Natural killer cell treated with Interleukin-12 subunit alpha and Interleukin-12 subunit beta and Interleukin-15 and Interleukin-18, amount 100 ng/mL, for 72 hours (primary cell): ENCODE measurements at regions not wholly inside any gene's neighbourhood (a gene's known extent, or its start where the extent isn't known, plus 50 kb on each side); places are given as distances from the start of the nearest gene placed in this dataset.
"Not testable (repeated sequence)": the region's sequence is repeated elsewhere in the genome, so short reads cannot be mapped to it uniquely, and the experiment has no call there.

ENCODE experiments used
- ATAC-seq, 2 donors: fragments of 150-1000 bp; cut with Tn5 transposase in 1 of 2; sonication (Bioruptor Pico), chemical (Tn5 transposase) in 1 of 2; 2 replicates each; pipeline ENCODE4 v1.10.0; 2021
- DNase-seq: peaks from one replicate; pipeline ENCODE4 v3.0.0; 2022; ENCODE audit warnings: low spot score
- H3K27ac Mint-ChIP-seq, 2 donors: 1 replicate in 1 of 2; 2 replicates in 1 of 2; pipeline ENCODE4 v1.8.0; 2022; ENCODE audit warnings: mixed read lengths in 2 of 2, mild to moderate bottlenecking in 1 of 2, moderate library complexity in 1 of 2
- H3K27me3 Mint-ChIP-seq, 2 donors: 1 replicate in 1 of 2; 2 replicates in 1 of 2; pipeline ENCODE4 v1.8.0; 2022; ENCODE audit warnings: mixed read lengths in 2 of 2
- H3K36me3 Mint-ChIP-seq: one replicate; pipeline ENCODE4 v1.8.0; 2022; ENCODE audit warnings: mixed read lengths
- H3K4me1 Mint-ChIP-seq, 2 donors: 1 replicate in 1 of 2; 2 replicates in 1 of 2; pipeline ENCODE4 v1.8.0; 2022; ENCODE audit warnings: low read depth in 2 of 2, mixed read lengths in 2 of 2, mild to moderate bottlenecking in 1 of 2
- H3K4me3 Mint-ChIP-seq: one replicate; pipeline ENCODE4 v1.8.0; 2022; ENCODE audit warnings: mixed read lengths
- H3K9me3 Mint-ChIP-seq: 2 replicates; pipeline ENCODE4 v1.8.0; 2022; ENCODE audit warnings: mixed read lengths

DNA sequence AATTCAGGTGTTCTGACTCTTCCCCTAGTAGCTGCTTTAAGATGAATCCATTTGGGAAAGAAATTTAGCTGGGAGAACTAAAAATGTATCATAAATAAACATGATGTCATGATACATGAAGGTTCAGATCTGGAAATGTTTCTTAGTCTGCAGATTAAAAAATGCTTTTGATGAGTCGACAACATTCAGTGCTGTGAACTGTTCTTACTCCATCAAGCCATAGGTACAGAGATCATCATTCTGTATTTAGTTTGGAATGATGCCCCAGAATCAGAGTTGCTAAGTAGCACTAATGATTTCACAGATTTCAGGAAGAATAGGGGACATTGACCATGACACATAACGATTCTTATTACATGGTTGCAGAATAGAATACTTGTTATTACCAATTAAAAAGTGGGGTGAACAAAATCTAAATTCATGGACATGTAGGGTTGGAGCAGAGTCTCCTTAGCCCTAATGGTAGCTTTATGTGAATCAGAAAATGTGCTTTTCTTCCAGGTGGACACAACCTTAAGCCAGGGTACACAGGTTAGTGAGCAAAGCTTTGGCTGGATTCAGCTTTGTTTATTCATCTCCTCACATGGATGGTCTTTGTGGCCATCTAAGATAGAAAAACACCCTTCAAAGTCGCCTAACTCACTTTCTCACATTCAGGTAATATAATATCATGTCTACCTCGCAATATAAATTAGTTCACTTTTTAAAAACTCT lies 205.4 kb upstream of the SEL1L start:
- Mint-ChIP-seq H3K27ac (no peak overlapping the region), H3K36me3 (no peaks in the 10 kb centered on the region), H3K9me3 (peaks cover 11% of the 10 kb centered on the region), H3K4me1 (no peaks in the 10 kb centered on the region), H3K27me3 (no peaks in the 10 kb centered on the region), H3K4me3 (no peak overlapping the region)
- DNase-seq (no peak), ATAC-seq (no peak)

DNA sequence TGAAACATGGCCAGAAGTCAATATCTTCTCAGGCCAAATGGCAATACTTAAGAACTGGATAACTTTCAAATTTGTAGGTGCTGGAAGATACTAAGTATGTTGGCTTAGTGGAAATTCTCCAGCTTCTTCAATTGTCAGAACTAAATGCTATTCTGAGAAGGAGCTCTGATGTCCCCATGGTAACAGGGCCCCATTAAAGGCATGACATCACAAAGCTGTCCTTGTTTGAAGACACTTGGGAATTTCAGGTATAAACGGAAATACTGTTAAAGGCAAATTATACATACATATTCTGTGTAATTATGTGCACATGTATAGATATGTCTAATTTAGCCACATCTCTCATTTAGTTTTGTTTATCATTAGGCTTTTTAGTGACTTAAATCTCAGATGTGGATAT lies 210.0 kb upstream of the SEL1L start:
- H3K9me3 Mint-ChIP-seq, result no peaks in the 10 kb centered on the region
- DNase-seq (no peak), ATAC-seq (no peak)
- no peaks in the 10 kb centered on the region for H3K27me3 Mint-ChIP-seq
- no peak overlapping the region for H3K4me3 Mint-ChIP-seq
- no peaks in the 10 kb centered on the region for H3K4me1 Mint-ChIP-seq
- H3K27ac Mint-ChIP-seq, result no peak overlapping the region
- H3K36me3 Mint-ChIP-seq, result no peaks in the 10 kb centered on the region

- H3K27me3 Mint-ChIP-seq, result no peaks in the 10 kb centered on the region
- no peaks in the 10 kb centered on the region for H3K4me1 Mint-ChIP-seq
- H3K4me3 Mint-ChIP-seq, result no peak overlapping the region
- H3K27ac Mint-ChIP-seq, result no peak overlapping the region
- DNase-seq (no peak), ATAC-seq (no peak)
- H3K36me3 Mint-ChIP-seq, result no peaks in the 10 kb centered on the region
- peaks cover 9% of the 10 kb centered on the region for H3K9me3 Mint-ChIP-seq
Observed at GRCh38 chr14:81751198-81751597, 217.5 kb upstream of the SEL1L start.

DNA sequence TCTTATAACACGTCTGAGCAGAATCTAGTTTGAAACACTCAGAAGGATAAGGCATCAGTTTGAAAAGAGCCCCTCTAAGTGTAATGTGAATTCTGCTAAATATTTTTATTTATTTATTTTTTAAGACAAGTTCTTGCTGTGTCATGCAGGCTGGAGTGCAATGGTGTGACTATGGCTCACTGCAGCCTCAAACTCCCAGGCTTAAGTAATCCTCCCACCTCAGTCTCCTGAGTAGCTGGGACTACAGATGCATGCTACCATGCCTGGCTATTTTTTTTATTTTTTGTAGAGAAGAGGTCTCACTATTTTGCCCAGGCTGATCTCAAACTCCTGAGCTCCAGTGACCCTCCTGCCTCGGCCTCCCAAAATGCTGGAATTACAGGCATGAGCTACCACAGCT lies 225.9 kb upstream of the SEL1L start:
- Mint-ChIP-seq H3K4me3 (no peak overlapping the region), H3K36me3 (no peaks in the 10 kb centered on the region), H3K4me1 (no peaks in the 10 kb centered on the region), H3K27me3 (no peaks in the 10 kb centered on the region), H3K27ac (no peak overlapping the region), H3K9me3 (peaks cover 4% of the 10 kb centered on the region)
- ATAC-seq, result no peak
- no peak for DNase-seq

GRCh38 chr14:81765651-81766275 lies 232.1 kb upstream of the SEL1L start:
- no peak overlapping the region for H3K4me3 Mint-ChIP-seq
- peaks cover 3% of the 10 kb centered on the region for H3K9me3 Mint-ChIP-seq
- DNase-seq (no peak), ATAC-seq (no peak)
- no peaks in the 10 kb centered on the region for H3K4me1 Mint-ChIP-seq
- H3K27me3 Mint-ChIP-seq, result no peaks in the 10 kb centered on the region
- no peaks in the 10 kb centered on the region for H3K36me3 Mint-ChIP-seq
- H3K27ac Mint-ChIP-seq, result no peak overlapping the region

- ATAC-seq, result no peak
- Mint-ChIP-seq H3K27ac (no peak overlapping the region), H3K36me3 (no peaks in the 10 kb centered on the region), H3K27me3 (no peaks in the 10 kb centered on the region), H3K9me3 (peaks cover 3% of the 10 kb centered on the region), H3K4me3 (no peak overlapping the region), H3K4me1 (no peaks in the 10 kb centered on the region)
- no peak for DNase-seq
Observed at GRCh38 chr14:81766321-81766915, 232.8 kb upstream of the SEL1L start.

DNA sequence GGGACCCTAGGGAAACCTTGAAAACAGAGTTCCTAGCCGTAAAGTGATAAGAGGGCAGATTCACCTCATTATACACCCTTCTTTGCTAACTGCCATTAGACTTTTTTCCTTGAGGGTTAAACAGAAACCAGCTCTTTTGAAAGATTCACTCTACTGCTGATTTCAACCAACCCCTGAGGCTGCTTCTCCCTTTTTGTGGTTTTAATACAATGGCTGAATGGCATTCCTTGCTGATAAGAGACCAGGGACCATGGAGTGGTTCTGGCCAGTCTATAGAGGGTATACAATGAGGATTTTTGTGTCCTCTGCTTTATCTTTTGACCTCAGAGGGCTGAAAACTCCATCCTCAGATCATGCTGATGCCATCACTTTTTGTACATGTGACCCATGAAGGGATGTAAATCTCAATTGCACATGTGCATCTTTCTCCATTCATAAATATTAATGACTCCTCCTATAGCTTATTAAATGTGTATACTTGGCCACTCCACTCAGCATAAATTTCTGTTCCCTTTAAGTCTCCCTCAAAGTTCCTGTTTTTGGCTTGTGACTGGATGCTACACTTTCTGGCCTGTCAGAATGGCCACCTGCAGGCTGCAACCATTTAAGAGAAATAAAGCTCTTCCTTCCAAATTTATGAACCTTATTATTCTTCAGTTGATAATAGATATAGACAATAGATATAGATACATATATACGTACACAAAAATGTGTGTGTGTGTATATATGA lies 233.8 kb upstream of the SEL1L start:
- DNase-seq (no peak), ATAC-seq (no peak)
- Mint-ChIP-seq H3K9me3 (peaks cover 3% of the 10 kb centered on the region), H3K4me3 (no peak overlapping the region), H3K27me3 (no peaks in the 10 kb centered on the region), H3K4me1 (no peaks in the 10 kb centered on the region), H3K36me3 (no peaks in the 10 kb centered on the region), H3K27ac (no peak overlapping the region)

DNA sequence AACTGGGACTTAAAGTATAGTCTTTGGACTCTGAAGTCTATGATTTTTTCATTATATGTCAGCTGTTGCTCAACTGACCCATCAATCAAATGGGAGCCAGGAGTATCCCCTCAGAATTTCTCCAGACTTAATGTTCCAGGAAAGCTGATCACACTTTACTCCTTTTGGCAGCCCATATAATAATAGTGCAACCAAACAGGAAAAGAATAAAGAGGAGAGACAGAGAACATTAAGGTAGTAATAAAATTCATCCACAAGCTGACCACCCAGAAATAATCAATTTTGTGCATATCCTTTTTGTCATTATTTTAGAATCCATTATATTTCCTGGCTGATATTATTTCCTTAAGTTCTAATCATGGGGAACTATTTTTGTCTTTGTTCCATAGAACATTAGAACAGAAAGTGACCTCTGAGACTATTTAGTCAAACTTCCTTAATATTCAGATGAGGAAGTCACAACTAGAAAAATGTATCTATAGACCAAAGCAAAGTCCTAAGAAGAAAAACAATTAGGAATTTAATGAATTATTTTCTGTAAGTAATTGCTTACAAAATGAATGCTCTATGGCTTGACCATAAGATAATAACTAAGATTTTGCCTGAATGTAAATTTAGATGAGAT lies 238.1 kb upstream of the SEL1L start:
- ATAC-seq, result no peak
- Mint-ChIP-seq H3K9me3 (peaks cover 3% of the 10 kb centered on the region), H3K4me1 (no peaks in the 10 kb centered on the region), H3K36me3 (no peaks in the 10 kb centered on the region), H3K27me3 (no peaks in the 10 kb centered on the region), H3K4me3 (no peak overlapping the region), H3K27ac (no peak overlapping the region)
- DNase-seq, result no peak

DNA sequence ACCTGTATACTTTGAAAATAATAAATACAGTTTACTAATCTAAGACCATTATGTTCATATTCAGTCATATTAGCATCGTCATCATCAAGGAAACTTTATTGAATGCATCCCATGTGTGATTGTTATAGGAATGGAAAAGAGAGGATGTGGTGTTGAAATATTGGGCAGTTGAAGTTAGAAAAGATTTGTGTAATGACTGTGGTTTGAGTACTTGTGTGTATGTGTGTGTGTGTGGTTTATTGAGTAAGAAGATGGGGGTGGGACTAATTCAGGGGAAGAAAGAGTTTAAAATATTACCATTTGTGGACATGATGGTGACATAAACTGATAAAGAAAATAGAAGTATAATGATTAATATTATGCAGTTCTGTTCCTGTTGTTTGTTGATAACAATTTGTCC lies 238.7 kb upstream of the SEL1L start:
- Mint-ChIP-seq H3K4me1 (no peaks in the 10 kb centered on the region), H3K9me3 (peaks cover 4% of the 10 kb centered on the region), H3K27me3 (no peaks in the 10 kb centered on the region), H3K36me3 (no peaks in the 10 kb centered on the region), H3K27ac (no peak overlapping the region), H3K4me3 (no peak overlapping the region)
- DNase-seq (no peak), ATAC-seq (no peak)

- ATAC-seq, result no peak
- H3K9me3 Mint-ChIP-seq, result peaks cover 12% of the 10 kb centered on the region
- no peak overlapping the region for H3K4me3 Mint-ChIP-seq
- no peak for DNase-seq
- no peak overlapping the region for H3K27ac Mint-ChIP-seq
- no peaks in the 10 kb centered on the region for H3K4me1 Mint-ChIP-seq
- H3K36me3 Mint-ChIP-seq, result no peaks in the 10 kb centered on the region
- no peaks in the 10 kb centered on the region for H3K27me3 Mint-ChIP-seq
Observed at GRCh38 chr14:81776531-81776930, 242.9 kb upstream of the SEL1L start.

DNA sequence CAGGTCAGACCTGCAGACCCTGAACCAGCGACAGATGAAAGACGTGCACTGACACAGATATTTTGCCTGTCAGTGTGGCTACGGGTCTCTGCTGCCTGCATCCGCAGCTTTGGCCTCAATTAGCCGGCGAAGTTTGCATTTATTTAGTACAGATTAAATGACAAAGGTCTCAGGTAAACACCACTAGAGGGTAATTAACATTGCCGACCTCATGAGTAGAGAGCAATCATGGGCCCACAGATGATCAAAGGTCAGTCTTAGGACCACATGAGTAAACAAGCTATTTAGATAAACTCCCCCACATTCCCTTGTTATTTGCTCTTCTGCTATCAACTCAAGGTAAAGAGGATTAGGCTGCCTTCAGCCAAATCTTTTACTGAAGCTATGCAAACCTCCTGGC lies 248.1 kb upstream of the SEL1L start:
- not testable (repeated sequence) for H3K27ac Mint-ChIP-seq, H3K27me3 Mint-ChIP-seq, ATAC-seq

DNA sequence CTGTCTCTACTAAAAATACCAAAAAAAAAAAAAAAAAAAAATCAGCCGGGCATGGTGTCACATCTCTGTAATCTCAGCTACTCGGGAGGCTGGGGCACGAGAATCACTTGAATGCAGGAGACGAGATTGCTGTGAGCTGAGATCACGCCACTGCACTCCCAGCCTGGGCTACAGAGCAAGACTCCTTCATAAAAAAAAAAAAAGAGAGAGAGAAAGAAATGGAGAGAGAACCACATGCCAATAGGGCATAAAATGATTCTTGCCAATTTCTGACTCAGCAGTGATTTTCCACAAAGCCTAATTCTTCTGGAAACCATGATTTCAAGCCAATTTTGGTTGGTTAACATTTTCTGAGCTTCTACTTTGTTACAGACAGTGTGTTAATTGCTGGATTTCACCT lies 250.4 kb upstream of the SEL1L start:
- H3K36me3 Mint-ChIP-seq, result no peaks in the 10 kb centered on the region
- no peaks in the 10 kb centered on the region for H3K4me1 Mint-ChIP-seq
- DNase-seq (no peak), ATAC-seq (no peak)
- peaks cover 14% of the 10 kb centered on the region for H3K9me3 Mint-ChIP-seq
- H3K27me3 Mint-ChIP-seq, result no peaks in the 10 kb centered on the region
- H3K4me3 Mint-ChIP-seq, result no peak overlapping the region
- no peak overlapping the region for H3K27ac Mint-ChIP-seq

More for the DNA sequence above, 248.1 kb upstream of the SEL1L start:
- H3K9me3 Mint-ChIP-seq, result peaks cover 23% of the 10 kb centered on the region
- not testable (repeated sequence) for H3K36me3 Mint-ChIP-seq, DNase-seq, H3K4me1 Mint-ChIP-seq, H3K4me3 Mint-ChIP-seq

- DNase-seq, result no peak
- Mint-ChIP-seq H3K36me3 (peaks cover 4% of the 10 kb centered on the region), H3K27me3 (no peaks in the 10 kb centered on the region), H3K4me3 (no peak overlapping the region), H3K27ac (no peak overlapping the region), H3K4me1 (no peaks in the 10 kb centered on the region), H3K9me3 (peaks cover 12% of the 10 kb centered on the region)
- ATAC-seq, result no peak
Observed at GRCh38 chr14:81797315-81797714, 263.7 kb upstream of the SEL1L start.

- Mint-ChIP-seq H3K36me3 (peaks cover 5% of the 10 kb centered on the region), H3K27me3 (no peaks in the 10 kb centered on the region), H3K27ac (no peak overlapping the region), H3K9me3 (peaks cover 10% of the 10 kb centered on the region), H3K4me1 (no peaks in the 10 kb centered on the region), H3K4me3 (no peak overlapping the region)
- ATAC-seq, result no peak
- DNase-seq, result no peak
Observed at GRCh38 chr14:81801921-81802320, 268.3 kb upstream of the SEL1L start.
